DND-41 (cell line): ENCODE measurements at regions not wholly inside any gene's neighbourhood (a gene's known extent, or its start where the extent isn't known, plus 50 kb on each side); places are given as distances from the start of the nearest gene placed in this dataset.

ENCODE experiments used
- ATAC-seq: fragments of 200-7000 bp; cut with Tn5 transposase; 3 replicates; pipeline ENCODE4 v1.9.1; 2021; ENCODE audit warnings: low read depth; ENCODE audit not compliant: insufficient read depth
- DNase-seq: peaks from one replicate; pipeline ENCODE4 v3.0.0-alpha.2; 2020
- H2AFZ ChIP-seq: 2 replicates; pipeline ENCODE4 v1.6.0; 2012; ENCODE audit warnings: low read depth, low read length
- H3K27ac ChIP-seq: 2 replicates; pipeline ENCODE4 v1.5.1; 2012; ENCODE audit warnings: low read length, inconsistent platforms
- H3K27me3 ChIP-seq: fragments of 200-600 bp; sonication (generic); 2 replicates; pipeline ENCODE4 v1.6.0; 2012; ENCODE audit warnings: low read length, mild to moderate bottlenecking, inconsistent platforms; ENCODE audit not compliant: insufficient read depth, poor library complexity
- H3K36me3 ChIP-seq: 2 replicates; pipeline ENCODE4 v1.5.1; 2012; ENCODE audit warnings: low read length, inconsistent platforms; ENCODE audit not compliant: insufficient read depth
- H3K4me1 ChIP-seq: 2 replicates; pipeline ENCODE4 v1.5.1; 2012; ENCODE audit warnings: mild to moderate bottlenecking, low read length; ENCODE audit not compliant: insufficient read depth
- H3K4me2 ChIP-seq: 2 replicates; pipeline ENCODE4 v1.6.0; 2012; ENCODE audit warnings: mild to moderate bottlenecking, moderate library complexity, low read length, inconsistent platforms; ENCODE audit not compliant: insufficient read depth
- H3K4me3 ChIP-seq, 2 experiments: fragments of 200-600 bp in 1 of 2; shearing (Covaris generic) in 1 of 2; 2 replicates each; pipeline ENCODE4 v1.5.1; 2012 to 2016; ENCODE audit warnings: inconsistent platforms in 2 of 2, low read length in 2 of 2, mild to moderate bottlenecking in 2 of 2, low read depth in 1 of 2, moderate library complexity in 1 of 2
- H3K79me2 ChIP-seq: 2 replicates; pipeline ENCODE4 v1.6.0; 2012; ENCODE audit warnings: low read length, inconsistent platforms; ENCODE audit not compliant: insufficient read depth
- H3K9ac ChIP-seq: 2 replicates; pipeline ENCODE4 v1.6.0; 2012; ENCODE audit warnings: low read depth, mild to moderate bottlenecking, inconsistent platforms, low read length, moderate library complexity
- H3K9me3 ChIP-seq: 2 replicates; pipeline ENCODE4 v1.5.1; 2012; ENCODE audit warnings: low read length, moderate library complexity, mild to moderate bottlenecking, inconsistent platforms; ENCODE audit not compliant: insufficient read depth, severe bottlenecking
- H4K20me1 ChIP-seq: 2 replicates; pipeline ENCODE4 v1.6.0; 2012; ENCODE audit warnings: low read length; ENCODE audit not compliant: insufficient read depth
- CTCF ChIP-seq: IDR thresholded peaks from 2 replicates; pipeline ENCODE4 v1.5.1; 2012; ENCODE audit warnings: borderline replicate concordance, low read length, moderate library complexity, mild to moderate bottlenecking; ENCODE audit not compliant: poor library complexity, severe bottlenecking; ENCODE audit errors: extremely low read depth
- EZH2 ChIP-seq: IDR thresholded peaks from 3 replicates; pipeline ENCODE4 v1.6.1; 2012; ENCODE audit warnings: borderline replicate concordance, low read depth, mild to moderate bottlenecking, moderate library complexity, low read length, inconsistent platforms; ENCODE audit not compliant: severe bottlenecking

GRCh38 chr4:74660866-74661265 is 133.5 kb downstream of the BTC start:
- Histone ChIP-seq H3K9me3 (no peaks in the 10 kb centered on the region), H3K4me3 (no peak overlapping the region), H3K4me2 (no peak overlapping the region), H3K27me3 (no peaks in the 10 kb centered on the region), H3K79me2 (no peaks in the 10 kb centered on the region), H3K36me3 (no peaks in the 10 kb centered on the region), H2AFZ (no peak overlapping the region), H4K20me1 (no peaks in the 10 kb centered on the region), H3K27ac (no peak overlapping the region), H3K4me1 (no peaks in the 10 kb centered on the region), H3K9ac (no peak overlapping the region)
- no peak for ATAC-seq
- DNase-seq = no peak
- TF ChIP-seq CTCF (no peak), EZH2 (no peak)

DNA sequence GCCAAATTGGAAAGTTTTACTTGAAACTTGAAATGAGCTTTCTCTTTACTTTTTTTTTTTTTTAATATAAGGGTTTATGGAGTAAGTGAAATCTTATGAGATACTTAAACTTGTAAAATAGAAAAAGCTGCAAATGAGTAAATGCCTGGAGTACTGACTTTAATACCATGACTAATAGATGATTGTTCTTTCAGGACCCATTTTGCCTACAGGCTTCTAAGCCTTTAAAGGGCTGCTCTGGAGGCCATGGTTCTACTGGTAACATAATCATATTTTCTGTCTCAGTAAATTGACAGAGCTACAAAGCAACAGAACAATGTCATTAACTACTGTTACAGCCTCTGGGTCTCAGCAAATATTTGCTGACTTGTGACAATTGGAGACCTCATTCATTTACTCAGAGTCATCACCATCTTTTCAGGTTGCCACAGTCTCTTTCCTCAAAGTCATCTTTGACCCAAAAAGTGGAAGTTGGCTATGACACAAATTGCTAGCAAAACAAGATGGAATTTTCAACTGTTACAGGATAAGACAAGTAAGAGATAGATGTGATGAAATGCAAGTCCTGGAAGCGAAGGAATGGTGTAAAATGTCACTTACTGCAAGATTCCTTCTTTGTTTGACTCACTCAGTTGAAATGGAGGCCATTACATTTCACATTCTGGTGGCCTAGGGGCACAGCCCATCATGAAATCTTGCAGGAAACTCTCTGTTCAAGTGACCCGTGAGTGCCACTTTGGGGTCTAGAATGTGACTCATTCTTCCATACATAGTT is 132.7 kb downstream of the BTC start:
- Histone ChIP-seq H3K9me3 (no peaks in the 10 kb centered on the region), H3K27ac (no peak overlapping the region), H3K27me3 (no peaks in the 10 kb centered on the region), H2AFZ (no peak overlapping the region), H3K4me1 (no peaks in the 10 kb centered on the region), H4K20me1 (no peaks in the 10 kb centered on the region), H3K9ac (no peak overlapping the region), H3K79me2 (no peaks in the 10 kb centered on the region), H3K4me2 (no peak overlapping the region), H3K36me3 (no peaks in the 10 kb centered on the region), H3K4me3 (no peak overlapping the region)
- DNase-seq (no peak), ATAC-seq (no peak)
- TF ChIP-seq EZH2 (no peak), CTCF (no peak)

DNA sequence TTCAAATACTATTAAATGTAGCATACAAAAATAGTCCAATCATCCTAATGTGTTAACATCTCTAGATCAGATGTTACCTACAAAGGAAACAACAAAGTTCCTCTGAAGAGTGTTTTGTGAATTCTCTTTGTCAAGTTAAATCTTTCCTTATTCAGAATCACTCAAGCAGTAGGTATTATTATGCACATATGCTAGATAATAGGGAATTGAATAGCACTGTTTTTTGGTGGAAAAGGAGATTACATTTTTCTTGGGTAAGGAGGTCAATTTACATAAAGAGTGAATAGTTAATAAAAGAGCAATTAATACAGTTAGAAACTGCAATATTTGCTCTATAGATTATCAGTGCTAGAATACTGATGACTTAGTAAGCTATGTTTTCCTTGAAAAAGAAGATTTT is 130.7 kb downstream of the BTC start:
- Histone ChIP-seq H3K9me3 (no peaks in the 10 kb centered on the region), H3K27me3 (no peaks in the 10 kb centered on the region), H3K4me3 (no peak overlapping the region), H3K4me2 (no peak overlapping the region), H3K27ac (no peak overlapping the region), H4K20me1 (no peaks in the 10 kb centered on the region), H3K36me3 (no peaks in the 10 kb centered on the region), H3K9ac (no peak overlapping the region), H3K4me1 (no peaks in the 10 kb centered on the region), H2AFZ (no peak overlapping the region), H3K79me2 (no peaks in the 10 kb centered on the region)
- DNase-seq = no peak
- TF ChIP-seq CTCF = no peak
- no peak for TF ChIP-seq EZH2
- ATAC-seq = no peak

DNA sequence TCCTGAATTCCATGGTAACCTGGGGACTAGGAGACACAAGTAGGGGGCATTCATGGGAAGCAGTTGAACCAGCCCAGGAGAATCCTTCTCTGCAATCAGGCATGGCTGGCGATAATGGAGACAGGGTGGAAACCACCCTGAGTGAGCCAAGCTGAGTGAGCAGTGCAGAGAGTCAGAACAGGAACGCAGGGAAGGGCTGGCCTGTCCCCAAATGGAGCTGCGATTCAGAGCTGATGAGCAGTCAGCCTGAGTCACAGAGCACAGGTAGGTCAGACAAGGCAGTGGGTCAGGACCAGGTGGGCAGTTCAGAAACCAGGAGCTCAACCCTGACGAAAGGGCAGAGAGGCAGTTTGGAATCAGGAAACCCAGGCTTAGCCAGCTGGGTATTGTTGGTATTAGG is 129.0 kb downstream of the BTC start:
- no peaks in the 10 kb centered on the region for H3K79me2 ChIP-seq
- no peaks in the 10 kb centered on the region for H3K36me3 ChIP-seq
- no peak overlapping the region for H2AFZ ChIP-seq
- H4K20me1 ChIP-seq = no peaks in the 10 kb centered on the region
- no peak overlapping the region for H3K9ac ChIP-seq
- H3K4me2 ChIP-seq = no peak overlapping the region
- no peak for DNase-seq
- H3K27ac ChIP-seq = no peak overlapping the region
- TF ChIP-seq EZH2 (no peak), CTCF (no peak)
- no peaks in the 10 kb centered on the region for H3K4me1 ChIP-seq
- no peak overlapping the region for H3K4me3 ChIP-seq
- no peaks in the 10 kb centered on the region for H3K9me3 ChIP-seq
- ATAC-seq = no peak
- no peaks in the 10 kb centered on the region for H3K27me3 ChIP-seq
